GM10266 (cell line): ENCODE measurements at regions not wholly inside any gene's neighbourhood (a gene's known extent, or its start where the extent isn't known, plus 50 kb on each side); places are given as distances from the start of the nearest gene placed in this dataset.

Experiments
- DNase-seq: peaks from one replicate; pipeline ENCODE4 v3.0.0; 2012; ENCODE audit errors: extremely low spot score
- CTCF ChIP-seq: IDR thresholded peaks from 2 replicates; pipeline ENCODE4 v1.5.1; 2012; ENCODE audit warnings: mild to moderate bottlenecking, low read depth; ENCODE audit not compliant: control insufficient read depth, insufficient read depth; ENCODE audit errors: missing control alignments

- DNase-seq: no peak
- no peak for TF ChIP-seq CTCF
Observed at GRCh38 chr2:120480346-120480902, 134.5 kb downstream of the INHBB start.

- no peak for TF ChIP-seq CTCF
- no peak for DNase-seq
Observed at GRCh38 chr2:120480903-120481445, 135.0 kb downstream of the INHBB start.

- DNase-seq: no peak
- no peak for TF ChIP-seq CTCF
Observed at GRCh38 chr2:120481446-120482194, 135.7 kb downstream of the INHBB start.

- no peak for TF ChIP-seq CTCF
- DNase-seq: no peak
Observed at GRCh38 chr2:120482334-120482733, 136.4 kb downstream of the INHBB start.

- no peak for TF ChIP-seq CTCF
- DNase-seq: no peak
Observed at GRCh38 chr2:120483355-120483754, 137.4 kb downstream of the INHBB start.

- no peak for DNase-seq
Observed at GRCh38 chr2:120485096-120485495, 139.2 kb downstream of the INHBB start.

More at GRCh38 chr2:120485096-120485495, 139.2 kb downstream of the INHBB start:
- no peak for TF ChIP-seq CTCF
